HK-2 (cell line): ENCODE measurements at regions not wholly inside any gene's neighbourhood (a gene's known extent, or its start where the extent isn't known, plus 50 kb on each side); places are given as distances from the start of the nearest gene placed in this dataset.
"Not testable (repeated sequence)": the region's sequence is repeated elsewhere in the genome, so short reads cannot be mapped to it uniquely, and the experiment has no call there.

Source experiments
- DNase-seq: peaks from one replicate; pipeline ENCODE4 v3.0.0-alpha.2; 2018; ENCODE audit not compliant: unreplicated experiment

DNA sequence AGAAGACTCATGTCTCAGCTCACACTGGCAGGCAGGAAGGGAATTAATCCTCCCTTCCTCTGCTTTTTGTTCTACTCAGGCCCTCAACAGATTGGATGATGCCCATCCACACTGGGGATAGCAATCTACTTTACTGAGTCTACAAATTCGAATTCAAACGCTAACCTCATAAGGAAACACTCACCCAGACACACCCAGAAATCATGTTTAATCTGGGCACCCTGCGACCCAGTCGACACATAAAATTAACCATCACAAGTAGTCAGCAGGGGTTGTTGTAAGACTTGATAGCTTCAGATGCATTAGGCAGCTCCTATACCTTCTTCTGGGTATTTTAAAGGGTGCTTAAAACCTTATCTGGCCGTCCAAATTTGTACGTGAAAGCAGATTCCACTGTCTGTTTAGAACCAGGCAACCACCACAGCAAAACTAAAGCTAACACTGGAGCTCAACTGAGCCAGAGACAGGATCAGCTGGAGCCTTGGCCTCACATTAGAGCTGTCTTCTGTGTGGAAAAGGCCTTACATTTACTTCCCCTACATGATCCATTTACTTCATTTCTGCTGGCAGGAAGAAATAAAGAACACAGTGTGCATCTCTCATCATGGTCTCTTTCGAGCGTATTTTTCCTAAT lies 407.3 kb upstream of the PPP2R3A start:
- DNase-seq, result no peak

DNA sequence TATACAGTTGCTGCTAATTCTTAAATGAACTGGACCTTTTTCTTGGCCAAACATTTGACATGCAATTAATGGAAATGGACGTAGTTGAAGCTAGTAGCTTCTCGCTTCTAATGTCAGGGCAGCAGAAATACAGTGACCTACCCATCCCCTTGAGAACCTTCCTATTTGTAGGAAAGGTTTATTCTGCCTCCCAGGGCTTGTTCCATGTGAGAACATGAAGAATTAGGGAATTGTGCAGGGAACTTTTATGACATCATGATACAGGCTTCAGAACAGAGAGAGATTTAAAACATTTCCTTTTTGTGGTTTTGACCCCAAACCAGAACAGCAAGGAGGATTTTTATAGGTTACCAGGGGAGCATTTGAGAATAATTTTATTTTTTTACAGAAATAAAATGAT lies 406.6 kb upstream of the PPP2R3A start:
- no peak for DNase-seq

DNA sequence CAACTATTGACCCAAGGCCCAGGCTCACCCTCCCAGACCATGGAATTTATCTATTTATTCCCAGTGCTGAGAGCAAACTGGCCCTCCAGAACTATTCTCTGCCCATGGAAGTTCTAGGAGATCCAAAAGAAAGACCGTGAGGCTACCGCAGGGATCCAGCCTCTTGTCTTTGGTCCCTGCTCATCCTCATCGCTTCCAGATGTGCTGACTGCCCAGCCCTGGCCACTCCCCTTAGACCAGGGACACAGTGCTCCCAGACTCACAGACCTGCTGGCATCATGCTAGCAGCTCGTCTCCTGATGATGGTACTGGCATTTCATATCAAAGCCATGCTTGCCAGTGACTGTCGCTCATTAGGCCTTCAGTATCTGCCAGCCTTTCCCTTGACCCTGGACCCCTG lies 405.7 kb upstream of the PPP2R3A start:
- no peak for DNase-seq

DNA sequence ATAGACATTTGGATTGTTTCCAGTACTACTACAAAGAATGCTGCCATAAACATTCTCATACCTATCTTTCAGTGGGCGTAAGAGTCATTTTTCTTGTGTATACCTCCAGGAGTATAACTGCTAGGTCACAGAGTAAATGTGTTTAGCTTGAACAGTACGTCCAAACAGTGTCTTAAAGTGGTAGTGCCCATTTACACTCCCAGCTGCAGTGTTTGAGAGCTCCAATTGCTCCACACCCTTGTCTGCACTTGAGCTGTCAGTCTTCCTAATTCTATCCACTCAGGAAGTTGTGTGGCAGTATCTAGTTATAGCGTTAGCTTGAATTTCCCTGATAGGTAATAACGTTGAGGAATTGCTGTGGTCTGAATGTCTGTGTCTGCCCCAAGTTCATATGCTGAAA lies 404.7 kb upstream of the PPP2R3A start:
- DNase-seq, result no peak

DNA sequence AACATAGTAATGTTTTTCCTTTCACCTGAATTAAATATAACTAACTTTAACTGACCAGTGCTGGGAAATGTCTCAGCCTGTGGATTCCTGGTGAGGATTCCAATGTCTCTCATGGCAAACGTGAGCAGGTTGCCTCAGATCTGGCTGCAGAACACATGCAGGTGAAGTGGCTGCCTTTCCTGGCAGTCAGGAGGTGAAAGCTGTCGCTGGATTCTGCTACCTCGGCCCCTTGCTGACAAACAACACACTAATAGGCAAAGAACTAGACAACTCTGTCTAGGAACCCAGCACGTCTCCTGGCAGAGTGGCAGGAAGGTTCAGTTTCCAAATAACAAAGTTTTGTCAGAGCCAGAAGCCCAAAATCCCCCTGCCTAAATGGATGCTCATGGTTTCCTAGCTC lies 400.8 kb upstream of the PPP2R3A start:
- no peak for DNase-seq

DNA sequence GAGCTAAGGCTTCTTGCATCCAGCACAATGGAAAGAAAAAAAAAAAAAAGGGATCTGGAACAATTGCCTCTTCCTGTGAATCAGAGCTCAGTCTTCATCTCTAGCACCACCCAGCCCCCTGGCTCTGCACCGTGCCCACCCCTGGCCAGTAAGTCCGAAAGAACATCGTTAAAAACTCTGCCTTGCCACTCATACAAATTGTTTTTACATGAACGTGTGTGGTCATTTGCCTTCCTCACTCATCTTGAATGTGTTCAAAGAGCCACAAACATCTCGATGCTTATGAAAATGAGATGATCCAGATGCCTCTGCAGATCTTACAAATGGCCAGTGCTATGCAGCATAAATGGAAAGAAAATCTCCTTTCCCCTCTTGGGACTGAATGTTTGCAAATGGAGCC lies 400.0 kb upstream of the PPP2R3A start:
- DNase-seq, result no peak

DNA sequence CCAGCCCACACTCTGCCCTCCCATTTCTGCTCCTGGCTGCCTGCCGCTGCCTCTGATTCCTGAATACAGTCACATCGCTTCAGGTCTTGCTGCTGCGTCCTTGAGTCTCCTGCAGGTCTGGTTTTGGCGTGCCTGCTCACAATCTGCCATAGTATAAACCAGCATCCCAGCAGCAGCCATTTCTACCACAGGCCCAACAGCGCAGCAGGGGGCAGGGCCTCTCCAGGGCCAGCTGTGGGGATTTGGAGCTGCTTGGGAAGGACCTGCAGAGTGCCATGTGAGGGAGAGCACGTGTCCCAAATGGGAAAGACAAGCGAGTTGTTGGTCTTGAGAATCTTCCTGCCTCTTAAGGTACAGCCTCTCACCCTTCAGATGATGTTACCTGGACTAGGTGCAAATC lies 398.3 kb upstream of the PPP2R3A start:
- DNase-seq, result no peak

DNA sequence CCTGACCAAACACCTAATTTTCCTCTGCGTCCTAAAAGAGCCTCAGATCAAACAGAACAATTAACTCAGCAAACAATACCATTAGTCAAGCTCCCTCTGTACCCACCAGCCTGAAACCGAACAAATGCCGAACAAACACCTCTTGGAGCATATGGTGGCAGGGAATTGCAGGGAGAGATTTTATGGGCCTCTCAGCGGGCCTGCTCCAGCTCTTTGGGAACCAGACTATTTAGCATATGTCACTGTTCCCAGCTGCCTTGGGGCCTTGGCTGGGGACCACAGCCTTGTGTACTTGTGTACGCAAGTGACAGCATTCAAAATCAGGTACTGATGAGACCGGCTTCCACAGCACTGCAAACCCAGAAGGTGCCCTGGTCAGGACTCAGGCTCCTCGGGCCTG lies 388.8 kb upstream of the PPP2R3A start:
- no peak for DNase-seq

DNA sequence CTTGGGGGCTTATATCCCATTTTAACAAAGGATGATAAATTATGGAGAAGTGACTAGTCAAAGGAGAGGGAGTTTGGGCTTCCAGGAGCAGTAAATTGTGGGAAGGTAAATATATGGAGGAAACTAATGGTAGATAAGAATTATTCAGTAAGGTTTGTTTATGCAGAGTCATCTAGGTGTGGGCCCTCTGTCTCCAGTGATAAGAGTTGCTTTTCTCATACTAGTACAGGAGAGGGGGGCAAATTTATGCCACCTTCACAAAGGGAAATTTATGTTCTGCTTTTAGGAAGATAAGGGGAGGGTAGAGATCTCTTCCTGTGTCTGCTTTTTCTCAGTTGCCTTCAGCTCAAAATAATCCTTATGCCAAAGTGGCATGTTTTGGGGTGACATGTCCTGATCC lies 383.7 kb upstream of the PPP2R3A start:
- DNase-seq, result no peak

DNA sequence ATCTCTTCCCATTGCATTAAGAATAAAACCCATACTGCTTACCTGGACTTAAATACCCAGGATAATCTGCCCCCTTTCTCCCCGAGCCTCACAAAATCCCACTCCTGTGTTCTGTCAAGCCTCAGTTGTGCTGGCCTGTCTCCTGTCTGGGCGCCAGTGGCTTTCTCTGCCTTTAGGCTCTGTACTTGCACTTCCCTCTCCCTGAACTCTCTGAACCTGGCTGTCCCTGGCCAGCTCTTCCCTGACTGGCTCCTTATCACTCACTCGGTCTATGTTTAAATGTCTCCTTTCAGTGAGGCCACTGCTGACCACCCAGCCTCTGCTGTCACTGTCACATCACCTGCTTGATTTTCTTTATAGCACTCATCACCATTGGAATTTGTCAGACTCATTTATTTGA lies 382.7 kb upstream of the PPP2R3A start:
- no peak for DNase-seq

DNA sequence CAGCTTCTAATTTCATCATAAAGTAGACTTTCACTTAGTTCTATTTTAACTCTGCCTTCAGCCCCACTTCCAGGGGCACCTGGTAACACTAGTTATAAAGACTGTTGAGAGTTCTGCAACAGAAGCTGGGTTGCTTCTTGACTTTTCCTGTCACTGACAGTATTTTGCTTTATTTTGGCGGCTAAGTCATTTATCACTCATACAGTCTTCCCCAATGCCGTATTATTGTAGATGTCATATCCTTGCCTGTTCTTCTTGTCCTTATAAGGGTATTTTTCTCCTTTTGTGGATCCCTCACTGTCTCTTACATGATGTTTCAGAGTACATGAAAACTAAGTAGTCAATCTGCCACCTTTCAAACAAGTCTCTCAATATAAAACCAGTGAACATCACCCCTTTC lies 369.0 kb upstream of the PPP2R3A start:
- no peak for DNase-seq

DNA sequence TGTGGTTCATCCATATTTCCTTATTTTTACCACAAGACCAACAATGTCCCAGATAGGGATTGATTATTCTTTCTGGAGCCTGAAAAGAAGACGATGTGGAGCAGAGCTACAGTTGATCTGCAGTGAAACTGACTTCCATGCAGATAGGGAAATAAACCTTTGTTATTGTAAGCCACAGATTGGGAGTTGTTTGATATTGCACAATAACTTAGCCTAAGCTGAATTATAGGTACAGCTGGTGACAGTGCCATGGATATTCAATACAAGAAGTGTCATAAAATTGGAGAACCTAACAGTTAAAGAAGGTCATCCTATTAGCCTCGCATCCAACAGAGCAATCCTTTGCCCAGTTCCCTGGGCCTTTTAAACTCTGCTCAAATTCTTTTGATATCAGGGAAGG lies 367.7 kb upstream of the PPP2R3A start:
- no peak for DNase-seq

DNA sequence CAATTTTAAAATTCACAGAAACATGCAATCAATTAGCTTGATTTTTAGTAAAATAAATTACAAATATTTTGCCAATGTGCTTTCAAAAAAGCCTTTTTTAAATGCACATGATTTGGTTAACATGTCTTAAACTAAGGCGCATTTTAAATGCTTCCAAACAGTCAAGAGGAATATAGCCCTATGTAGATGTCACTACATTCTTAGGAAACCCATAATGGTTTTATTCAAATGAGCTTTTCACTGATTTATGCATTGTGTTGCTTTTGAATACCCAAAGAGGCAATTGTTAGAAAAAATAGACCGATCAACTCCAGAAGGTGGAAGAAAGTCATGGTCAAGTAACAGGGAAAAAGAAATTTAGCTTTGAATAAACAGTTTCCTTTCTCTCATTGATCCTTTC lies 366.9 kb upstream of the PPP2R3A start:
- no peak for DNase-seq

DNA sequence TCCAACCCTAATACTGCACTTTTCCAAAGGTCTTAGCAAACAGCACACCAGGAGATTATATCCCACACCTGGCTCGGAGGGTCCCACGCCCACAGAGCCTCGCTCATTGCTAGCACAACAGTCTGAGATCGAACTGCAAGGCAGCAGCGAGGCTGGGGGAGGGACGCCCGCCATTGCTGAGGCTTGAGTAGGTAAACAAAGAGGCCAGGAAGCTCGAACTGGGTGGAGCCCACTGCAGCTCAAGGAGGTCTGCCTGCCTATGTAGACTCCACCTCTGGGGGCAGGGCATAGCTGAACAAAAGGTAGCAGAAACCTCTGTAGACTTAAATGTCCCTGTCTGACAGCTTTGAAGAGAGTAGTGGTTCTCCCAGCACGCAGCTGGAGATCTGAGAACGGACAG lies 361.0 kb upstream of the PPP2R3A start:
- not testable (repeated sequence) for DNase-seq

DNA sequence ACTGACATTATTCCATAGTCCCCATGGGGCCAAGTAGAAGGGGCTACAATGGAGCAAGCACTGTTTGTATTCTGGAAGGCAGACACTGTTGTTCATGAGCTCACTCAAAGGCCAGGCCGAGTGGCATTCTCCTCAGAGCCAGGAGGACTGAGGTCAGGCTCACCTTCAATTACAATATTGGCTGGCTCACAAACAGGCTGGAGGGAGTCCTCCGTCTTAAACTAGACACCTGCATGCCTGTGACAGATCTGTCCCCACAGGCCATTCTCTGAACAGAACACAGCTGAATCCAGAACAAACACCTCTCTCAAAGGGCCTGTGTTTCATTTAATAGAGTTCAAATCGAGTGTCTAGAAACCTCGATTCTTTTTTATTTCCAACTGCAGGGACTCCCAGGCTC lies 347.4 kb upstream of the PPP2R3A start:
- DNase-seq, result no peak

DNA sequence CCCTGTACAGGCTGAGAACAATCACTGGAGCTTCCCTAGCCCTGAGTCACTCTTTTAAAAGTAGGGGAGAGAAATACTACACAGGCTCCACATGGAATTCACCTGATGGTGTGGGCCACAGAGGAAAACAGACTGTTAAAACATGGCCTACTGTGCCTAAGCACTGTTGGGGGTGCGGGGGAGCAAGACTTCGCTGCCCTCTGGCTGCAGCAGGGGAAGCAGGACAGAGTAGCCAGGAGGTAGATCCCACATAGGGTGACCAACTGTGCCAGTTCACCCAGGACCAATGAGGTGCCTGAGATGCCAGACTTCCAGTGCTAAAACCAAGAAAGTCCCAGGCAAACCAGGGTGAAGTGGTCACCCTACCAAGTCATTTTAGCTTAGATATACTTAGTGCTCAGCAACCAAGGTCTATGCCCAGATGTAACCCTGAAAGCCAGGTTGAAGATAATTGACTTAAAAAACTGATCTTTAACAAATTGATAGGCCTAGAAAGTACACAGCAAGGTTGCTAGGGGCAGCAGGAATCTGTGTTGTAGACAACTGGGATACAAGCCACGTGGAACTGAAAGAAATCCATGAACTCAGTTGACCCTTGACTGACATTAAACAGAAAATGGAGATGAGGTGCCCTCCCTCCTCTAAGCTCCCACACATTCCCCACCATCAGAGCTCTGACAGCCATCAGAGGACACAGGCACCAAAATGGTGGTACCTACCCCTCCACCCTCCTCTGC lies 344.2 kb upstream of the PPP2R3A start:
- no peak for DNase-seq

DNA sequence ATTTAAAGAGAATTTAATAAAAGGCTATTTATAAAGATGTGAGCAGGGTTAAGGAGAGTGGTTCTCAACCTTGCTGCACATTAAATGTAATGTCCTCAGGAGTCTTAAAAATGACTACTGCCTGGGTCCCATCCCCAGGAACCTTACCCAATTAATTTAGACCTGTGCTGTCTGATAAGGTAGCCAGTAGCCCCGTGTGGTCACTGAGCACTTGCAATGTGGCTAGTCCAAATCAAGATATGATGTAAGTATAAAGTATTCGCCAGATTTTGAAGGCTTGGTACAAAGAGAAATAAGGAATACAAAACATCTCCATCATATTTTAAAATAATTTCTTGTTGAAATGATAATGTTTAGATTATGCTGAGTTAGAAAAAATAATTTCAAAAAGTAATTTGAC lies 343.3 kb upstream of the PPP2R3A start:
- DNase-seq, result no peak

DNA sequence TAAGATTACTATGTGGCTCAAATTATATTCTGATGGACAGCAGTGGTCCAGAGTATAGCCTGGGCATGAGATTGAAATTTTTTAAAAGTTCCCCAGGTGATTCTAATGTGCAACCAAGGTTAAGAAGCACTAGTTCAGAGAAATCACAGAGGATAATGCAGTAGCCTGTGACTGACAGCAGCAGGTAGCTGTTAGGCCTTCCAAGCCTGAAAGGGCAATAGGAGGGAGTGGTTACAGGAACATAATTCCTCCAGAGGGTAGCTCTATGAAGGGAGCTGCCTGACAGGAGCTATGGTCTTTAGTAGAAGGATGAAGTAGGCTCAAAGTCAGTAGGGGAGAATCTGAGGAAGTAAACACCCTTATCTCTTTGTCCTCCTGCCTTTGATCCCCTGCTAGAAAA lies 342.9 kb upstream of the PPP2R3A start:
- no peak for DNase-seq

DNA sequence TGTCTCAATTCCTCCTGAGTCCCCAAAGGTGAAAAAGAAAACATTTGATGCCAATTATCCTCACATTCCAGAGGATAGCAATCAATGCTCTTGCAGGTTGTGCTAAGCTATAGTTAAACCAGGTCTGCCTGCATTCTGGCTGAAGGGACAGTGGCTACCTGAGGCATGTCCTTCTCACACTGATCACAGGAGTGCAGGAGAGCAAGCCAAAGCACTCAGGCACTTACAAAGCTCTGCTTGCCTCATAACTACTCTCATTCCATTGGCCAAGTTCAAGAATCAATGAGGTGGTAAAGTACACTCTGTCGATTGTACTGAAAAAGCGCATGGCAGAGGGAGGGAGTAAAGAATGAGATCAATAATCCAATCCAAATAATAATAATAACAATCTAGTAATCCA lies 342.0 kb upstream of the PPP2R3A start:
- no peak for DNase-seq

DNA sequence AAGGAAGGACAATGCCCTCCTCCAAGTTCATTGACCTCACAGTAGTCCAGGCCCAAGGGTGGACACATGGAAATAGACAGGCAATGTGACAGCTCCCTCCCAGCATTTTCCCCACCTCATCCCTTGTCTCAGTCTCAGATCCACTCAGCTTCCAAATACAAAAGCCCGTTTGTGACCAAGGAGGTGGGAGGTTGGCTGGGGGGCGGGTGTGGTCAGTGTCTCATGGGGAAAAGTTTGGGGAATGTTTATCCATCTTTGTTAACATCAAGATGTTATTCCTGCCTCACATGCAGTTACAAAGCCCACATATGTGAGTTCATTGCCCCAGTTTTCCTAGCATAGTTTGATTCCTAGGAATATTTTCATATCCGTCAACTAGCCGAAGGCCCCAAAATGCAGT lies 338.5 kb upstream of the PPP2R3A start:
- no peak for DNase-seq

DNA sequence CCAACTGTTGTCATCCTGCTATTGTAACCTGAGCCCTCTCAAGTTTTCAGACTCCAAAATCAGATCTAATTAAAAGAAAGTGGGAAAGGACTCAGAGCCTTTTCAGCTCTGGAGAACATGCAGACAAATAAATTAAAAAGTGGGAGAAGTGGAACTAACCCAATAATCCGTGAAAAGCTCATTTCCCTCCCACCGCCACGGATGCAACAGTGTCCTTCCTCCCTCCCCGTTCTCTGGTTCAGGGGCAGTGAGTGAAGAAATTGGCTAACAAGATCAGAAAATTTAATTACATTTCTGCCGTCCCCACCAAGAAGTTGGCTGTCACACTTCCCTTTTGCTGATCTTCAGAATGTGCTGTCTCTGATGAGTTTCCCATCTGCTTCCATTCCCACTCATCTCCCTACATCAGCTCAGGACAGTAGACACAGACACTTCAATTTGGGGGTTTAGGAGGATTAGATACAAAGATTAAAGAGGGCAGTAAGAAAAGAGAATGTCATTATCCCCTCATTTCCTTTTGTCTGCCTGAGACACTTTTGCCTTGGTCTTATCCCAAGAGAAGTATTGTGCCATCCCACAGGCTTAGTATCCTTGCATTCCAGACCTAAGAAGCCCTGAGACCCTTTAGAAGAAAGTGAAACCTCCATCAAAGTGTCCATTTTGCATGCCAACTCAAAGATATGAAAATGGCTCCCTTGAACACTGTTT lies 335.7 kb upstream of the PPP2R3A start:
- DNase-seq, result no peak

DNA sequence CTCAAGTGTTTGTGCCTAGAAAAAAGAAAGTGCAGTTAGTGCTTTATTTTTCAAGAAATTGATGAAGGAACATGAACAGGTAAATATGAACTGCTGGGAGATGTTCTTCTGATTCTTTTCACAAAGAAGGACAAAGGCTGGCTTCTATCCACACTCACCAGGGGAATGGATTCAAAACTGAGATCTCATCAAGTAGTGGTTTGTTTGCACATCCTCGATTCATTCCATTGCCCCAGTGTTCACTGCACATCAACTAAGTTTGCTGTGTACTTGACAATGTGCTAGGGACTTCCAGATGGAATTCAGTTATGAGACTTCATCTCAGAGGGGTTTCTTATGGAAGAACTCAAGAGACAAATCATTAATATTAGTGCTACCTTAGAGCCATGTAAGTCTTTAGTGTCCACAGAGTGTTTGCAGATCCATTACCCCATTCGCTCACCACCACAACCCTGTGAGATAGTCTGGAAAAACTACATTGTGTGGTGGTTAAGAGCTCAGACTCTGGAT lies 332.9 kb upstream of the PPP2R3A start:
- no peak for DNase-seq

DNA sequence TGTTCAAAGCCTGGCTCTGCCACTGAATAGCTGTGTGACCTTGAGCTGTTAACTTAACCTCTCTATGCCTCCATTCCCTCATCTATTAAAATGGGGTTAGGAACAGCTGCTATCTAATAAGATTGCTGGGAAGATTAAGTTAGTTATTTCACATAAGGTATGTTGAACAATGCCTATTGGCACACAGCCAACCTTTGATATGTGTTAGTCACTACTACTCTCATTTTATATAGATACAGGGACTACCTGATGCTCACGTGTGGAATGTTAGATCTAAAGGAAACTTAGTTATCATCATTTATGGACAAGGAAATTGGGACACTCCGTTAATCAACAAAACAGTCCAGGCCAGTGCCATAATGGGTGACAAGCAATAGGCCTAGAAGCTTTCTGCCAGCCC lies 332.4 kb upstream of the PPP2R3A start:
- DNase-seq, result no peak
